Progenitor cell of endocrine pancreas (in vitro differentiated cells): ENCODE measurements at regions not wholly inside any gene's neighbourhood (a gene's known extent, or its start where the extent isn't known, plus 50 kb on each side); places are given as distances from the start of the nearest gene placed in this dataset.

Source experiments
- DNase-seq: peaks from one replicate; pipeline ENCODE4 v3.0.0; 2021; ENCODE audit warnings: low spot score; ENCODE audit not compliant: unreplicated experiment
- H3K27ac Mint-ChIP-seq: 2 replicates; pipeline ENCODE4 v1.8.0; 2021; ENCODE audit warnings: mild to moderate bottlenecking, moderate library complexity, mixed read lengths
- H3K27me3 Mint-ChIP-seq: 2 replicates; pipeline ENCODE4 v1.8.0; 2021; ENCODE audit warnings: mixed read lengths
- H3K36me3 Mint-ChIP-seq: 2 replicates; pipeline ENCODE4 v1.8.0; 2022; ENCODE audit warnings: mixed read lengths; ENCODE audit not compliant: insufficient read depth
- H3K4me1 Mint-ChIP-seq: 2 replicates; pipeline ENCODE4 v1.8.0; 2021; ENCODE audit warnings: low read depth, mixed read lengths
- H3K4me3 Mint-ChIP-seq: 2 replicates; pipeline ENCODE4 v1.8.0; 2021; ENCODE audit warnings: low read depth, mild to moderate bottlenecking, moderate library complexity, mixed read lengths
- H3K9me3 Mint-ChIP-seq: 2 replicates; pipeline ENCODE4 v1.8.0; 2021; ENCODE audit warnings: low read depth, mixed read lengths
- TF ChIP-seq, protein P1 (sequence below): fragments of 200-600 bp; sonication (generic); IDR thresholded peaks from one replicate; pipeline ENCODE4 v1.5.0; 2021; ENCODE audit warnings: antibody characterized with exemption, mild to moderate bottlenecking; ENCODE audit not compliant: unreplicated experiment

DNA sequence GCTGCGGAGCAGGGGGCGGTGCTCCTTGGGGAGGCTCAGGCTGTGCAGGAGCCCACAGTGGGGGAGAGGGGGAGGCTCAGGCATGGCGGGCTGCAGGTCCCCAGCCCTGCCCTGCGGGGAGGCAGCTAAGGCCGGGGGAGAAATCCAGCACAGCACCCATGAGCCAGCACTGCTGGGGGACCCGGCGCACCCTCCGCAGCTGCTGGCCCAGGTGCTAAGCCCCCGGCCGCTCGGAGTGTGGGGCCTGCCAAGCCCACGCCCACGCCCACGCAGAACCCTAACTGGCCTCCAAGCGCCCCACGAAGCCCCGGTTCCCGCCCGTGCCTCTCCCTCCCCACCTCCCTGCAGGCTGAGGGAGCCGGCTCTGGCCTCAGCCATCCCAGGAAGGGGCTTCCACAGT lies 145.6 kb upstream of the SEL1L start:
- Mint-ChIP-seq H3K9me3 (peaks cover 5% of the 10 kb centered on the region), H3K4me3 (no peak overlapping the region), H3K27me3 (peaks cover 15% of the 10 kb centered on the region), H3K4me1 (peaks cover 18% of the 10 kb centered on the region), H3K36me3 (no peaks in the 10 kb centered on the region), H3K27ac (no peak overlapping the region)
- no peak for DNase-seq
- TF ChIP-seq, protein P1, sequence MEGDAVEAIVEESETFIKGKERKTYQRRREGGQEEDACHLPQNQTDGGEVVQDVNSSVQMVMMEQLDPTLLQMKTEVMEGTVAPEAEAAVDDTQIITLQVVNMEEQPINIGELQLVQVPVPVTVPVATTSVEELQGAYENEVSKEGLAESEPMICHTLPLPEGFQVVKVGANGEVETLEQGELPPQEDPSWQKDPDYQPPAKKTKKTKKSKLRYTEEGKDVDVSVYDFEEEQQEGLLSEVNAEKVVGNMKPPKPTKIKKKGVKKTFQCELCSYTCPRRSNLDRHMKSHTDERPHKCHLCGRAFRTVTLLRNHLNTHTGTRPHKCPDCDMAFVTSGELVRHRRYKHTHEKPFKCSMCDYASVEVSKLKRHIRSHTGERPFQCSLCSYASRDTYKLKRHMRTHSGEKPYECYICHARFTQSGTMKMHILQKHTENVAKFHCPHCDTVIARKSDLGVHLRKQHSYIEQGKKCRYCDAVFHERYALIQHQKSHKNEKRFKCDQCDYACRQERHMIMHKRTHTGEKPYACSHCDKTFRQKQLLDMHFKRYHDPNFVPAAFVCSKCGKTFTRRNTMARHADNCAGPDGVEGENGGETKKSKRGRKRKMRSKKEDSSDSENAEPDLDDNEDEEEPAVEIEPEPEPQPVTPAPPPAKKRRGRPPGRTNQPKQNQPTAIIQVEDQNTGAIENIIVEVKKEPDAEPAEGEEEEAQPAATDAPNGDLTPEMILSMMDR, result no peak

- no peak for DNase-seq
- peaks cover 7% of the 10 kb centered on the region for H3K4me1 Mint-ChIP-seq
- no peaks in the 10 kb centered on the region for H3K36me3 Mint-ChIP-seq
- H3K9me3 Mint-ChIP-seq, result peaks cover 5% of the 10 kb centered on the region
- TF ChIP-seq, protein P1, result no peak
- H3K27me3 Mint-ChIP-seq, result peaks cover 15% of the 10 kb centered on the region
- H3K4me3 Mint-ChIP-seq, result no peak overlapping the region
- no peak overlapping the region for H3K27ac Mint-ChIP-seq
Observed at GRCh38 chr14:81681541-81681940, 147.9 kb upstream of the SEL1L start.

DNA sequence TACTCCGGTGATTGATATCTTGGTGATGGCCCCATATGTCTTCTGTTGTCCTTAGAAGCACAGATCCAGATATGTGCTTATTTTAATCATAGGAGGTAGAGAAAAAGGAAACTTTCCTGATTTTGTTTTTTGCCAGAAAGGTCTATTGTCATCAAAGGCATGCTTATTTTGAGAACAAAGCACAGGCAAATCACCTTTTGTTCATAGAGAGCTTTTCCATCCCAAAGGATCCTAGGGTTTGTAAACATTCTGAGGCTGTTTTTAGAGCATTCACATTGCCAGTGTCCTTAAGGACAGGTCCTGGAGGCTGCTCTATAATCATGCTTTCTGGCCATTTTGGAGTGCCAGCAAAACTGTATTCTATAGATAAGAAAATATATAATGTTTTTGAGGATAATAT lies 148.5 kb upstream of the SEL1L start:
- no peak for DNase-seq
- Mint-ChIP-seq H3K27ac (no peak overlapping the region), H3K27me3 (peaks cover 15% of the 10 kb centered on the region), H3K4me3 (no peak overlapping the region), H3K4me1 (peaks cover 1% of the 10 kb centered on the region), H3K36me3 (no peaks in the 10 kb centered on the region), H3K9me3 (peaks cover 5% of the 10 kb centered on the region)
- TF ChIP-seq, protein P1, result no peak

DNA sequence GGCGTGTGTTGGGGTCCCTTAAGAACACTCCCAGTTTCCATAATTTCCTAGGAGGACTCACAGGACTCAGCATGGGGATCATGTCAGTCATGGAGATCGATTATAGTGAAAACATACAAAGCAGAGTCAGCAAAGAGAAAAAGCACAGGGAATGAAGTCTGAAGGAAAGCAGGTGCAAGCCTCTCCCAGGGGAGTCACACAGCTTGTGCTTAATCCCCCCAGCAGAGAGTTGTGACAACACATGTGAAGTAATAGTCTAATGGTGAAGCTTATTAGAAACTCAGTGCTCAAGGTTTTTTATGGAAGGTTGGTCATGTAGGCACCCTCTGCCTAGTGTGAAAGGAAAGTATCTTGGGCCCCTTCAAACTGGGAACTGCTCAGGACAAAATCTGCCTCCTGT lies 149.0 kb upstream of the SEL1L start:
- Mint-ChIP-seq H3K4me1 (no peaks in the 10 kb centered on the region), H3K36me3 (no peaks in the 10 kb centered on the region), H3K27ac (no peak overlapping the region), H3K4me3 (no peak overlapping the region), H3K27me3 (peaks cover 12% of the 10 kb centered on the region), H3K9me3 (peaks cover 5% of the 10 kb centered on the region)
- TF ChIP-seq, protein P1, result no peak
- DNase-seq, result no peak

DNA sequence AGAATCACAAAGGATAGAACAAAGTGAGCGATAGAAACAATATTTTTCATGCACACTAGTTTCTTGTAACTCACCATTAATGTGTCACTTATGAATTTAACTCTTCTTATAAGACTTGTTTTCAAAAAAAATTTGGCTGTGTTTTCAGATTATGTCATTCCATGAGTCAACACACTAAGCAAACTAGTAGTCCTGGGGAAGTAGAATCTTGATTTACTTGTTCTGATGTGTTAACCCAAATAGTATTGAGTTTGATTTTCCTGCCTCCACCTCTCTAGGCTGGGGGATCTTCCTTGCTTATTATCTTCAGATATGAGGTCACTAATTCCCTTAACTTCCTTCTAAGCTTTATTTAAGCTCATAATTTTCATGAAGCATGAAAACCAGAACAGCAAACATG lies 151.0 kb upstream of the SEL1L start:
- DNase-seq, result no peak
- H3K9me3 Mint-ChIP-seq, result no peaks in the 10 kb centered on the region
- no peak overlapping the region for H3K4me3 Mint-ChIP-seq
- TF ChIP-seq, protein P1, result no peak
- no peaks in the 10 kb centered on the region for H3K36me3 Mint-ChIP-seq
- H3K27ac Mint-ChIP-seq, result no peak overlapping the region
- no peaks in the 10 kb centered on the region for H3K4me1 Mint-ChIP-seq
- H3K27me3 Mint-ChIP-seq, result peaks cover 4% of the 10 kb centered on the region
